NCI-H748 treated with DMSO at 0.1 percent for 48 hours (cell line): ENCODE measurements at regions not wholly inside any gene's neighbourhood (a gene's known extent, or its start where the extent isn't known, plus 50 kb on each side); places are given as distances from the start of the nearest gene placed in this dataset.
"Not testable (repeated sequence)": the region's sequence is repeated elsewhere in the genome, so short reads cannot be mapped to it uniquely, and the experiment has no call there.

Experiments
- DNase-seq: peaks from one replicate; lab custom pipeline; 2025; lab: John Stamatoyannopoulos, UW

GRCh38 chr5:102664616-102665335, 90.3 kb upstream of the PAM start:
- DNase-seq: peak; percentile 74

- DNase-seq: peak; percentile 70
These were observed 88.8 kb upstream of the PAM start for GRCh38 chr5:102666164-102666946.

- DNase-seq: peak; percentile 70
These were observed 86.7 kb upstream of the PAM start for GRCh38 chr5:102668220-102668932.

DNA sequence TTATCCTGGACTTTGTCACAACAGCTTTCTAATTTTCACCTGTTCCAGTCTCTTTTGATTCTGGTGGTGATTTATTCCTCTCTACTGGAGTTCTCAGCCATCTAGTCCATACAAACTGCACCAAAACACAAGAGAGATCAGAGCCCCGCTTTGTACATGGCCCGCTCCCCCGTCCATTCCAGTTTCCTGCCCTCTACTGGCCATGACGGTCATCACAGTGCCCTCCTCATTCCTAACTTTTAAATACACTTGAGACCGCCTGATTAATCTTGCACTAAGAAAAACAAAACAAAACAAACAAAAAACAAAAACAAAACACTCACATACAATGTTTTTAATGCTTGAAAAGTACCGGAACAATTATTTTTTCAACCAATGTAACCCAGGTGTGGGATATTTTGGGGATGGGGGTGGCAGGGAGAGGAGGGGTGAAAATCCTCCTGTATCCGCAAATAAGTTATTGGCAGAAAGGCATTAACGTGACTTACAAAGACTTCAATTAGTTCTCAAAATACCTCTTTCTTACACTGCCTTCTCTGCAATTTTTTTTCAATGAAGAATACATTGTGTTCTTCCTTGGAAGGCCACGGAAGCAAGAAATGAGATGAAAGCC, 84.8 kb upstream of the PAM start:
- DNase-seq: peak; percentile 82

GRCh38 chr5:102671033-102671734, 83.9 kb upstream of the PAM start:
- DNase-seq: peak; percentile 14

- DNase-seq: no peak
These were observed 76.6 kb upstream of the PAM start for GRCh38 chr5:102678267-102679058.

- DNase-seq: peak; percentile 74
These were observed 73.6 kb upstream of the PAM start for GRCh38 chr5:102681403-102681983.

GRCh38 chr5:102682101-102682647, 72.9 kb upstream of the PAM start:
- DNase-seq: no peak

DNA sequence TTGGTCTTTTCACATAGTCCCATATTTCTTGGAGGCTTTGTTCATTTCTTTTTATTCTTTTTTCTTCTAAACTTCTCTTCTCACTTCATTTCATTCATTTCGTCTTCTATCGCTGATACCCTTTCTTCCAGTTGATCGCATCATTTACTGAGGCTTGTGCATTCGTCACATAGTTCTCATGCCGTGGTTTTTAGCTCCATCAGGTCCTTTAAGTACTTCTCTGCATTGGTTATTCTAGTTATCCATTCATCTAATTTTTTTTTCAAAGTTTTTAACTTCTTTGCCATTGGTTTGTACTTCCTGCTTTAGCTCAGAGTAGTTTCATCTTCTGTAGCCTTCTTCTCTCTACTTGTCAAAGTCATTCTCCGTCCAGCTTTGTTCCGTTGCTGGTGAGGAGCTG, 67.0 kb upstream of the PAM start:
- DNase-seq: not testable (repeated sequence)

DNA sequence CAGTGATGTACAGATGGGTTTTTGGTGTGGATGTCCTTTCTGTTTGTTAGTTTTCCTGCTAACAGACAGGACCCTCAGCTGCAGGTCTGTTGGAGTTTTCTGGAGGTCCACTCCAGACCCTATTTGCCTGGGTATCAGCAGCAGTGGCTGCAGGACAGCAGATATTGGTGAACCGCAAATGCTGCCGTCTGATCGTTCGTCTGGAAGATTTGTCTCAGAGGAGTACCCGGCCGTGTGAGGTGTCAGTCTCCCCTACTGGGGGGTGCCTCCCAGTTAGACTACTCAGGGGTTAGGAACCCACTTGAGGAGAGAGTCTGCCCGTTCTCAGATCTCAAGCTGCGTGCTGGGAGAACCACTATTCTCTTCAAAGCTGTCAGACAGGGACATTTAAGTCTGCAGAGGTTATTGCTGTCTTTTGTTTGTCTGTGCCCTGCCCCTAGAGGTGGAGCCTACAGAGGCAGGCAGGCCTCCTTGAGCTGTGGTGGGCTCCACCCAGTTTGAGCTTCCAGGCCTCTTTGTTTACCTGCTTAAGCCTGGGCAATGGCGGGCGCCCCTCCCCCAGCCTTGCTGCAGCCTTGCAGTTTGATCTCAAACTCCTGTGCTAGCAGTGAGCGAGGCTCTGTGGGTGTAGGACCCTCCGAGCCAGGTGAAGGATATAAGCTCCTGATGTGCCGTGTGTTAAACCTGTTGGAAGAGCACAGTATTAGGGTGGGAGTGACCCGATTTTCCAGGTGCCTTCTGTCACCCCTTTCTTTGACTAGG, 66.3 kb upstream of the PAM start:
- DNase-seq: not testable (repeated sequence)

DNA sequence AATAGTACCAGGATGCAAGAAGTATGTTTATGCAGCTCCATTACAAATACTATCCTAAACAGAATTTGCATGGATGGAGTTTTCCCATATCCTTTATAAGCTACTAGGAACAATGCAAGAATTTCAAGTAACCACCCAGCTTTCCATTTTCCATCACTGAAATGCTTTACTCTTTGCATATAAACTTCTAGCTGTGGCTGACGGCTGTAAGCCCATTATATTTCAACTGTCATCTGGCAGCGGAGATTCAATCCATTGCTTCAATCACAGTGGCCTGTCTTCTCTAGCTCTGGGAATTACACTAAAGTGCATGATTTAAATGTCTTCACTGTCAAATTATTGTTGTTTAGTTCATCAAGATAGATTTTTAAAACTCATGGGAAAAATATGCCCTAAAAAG, 64.2 kb upstream of the PAM start:
- DNase-seq: no peak

DNA sequence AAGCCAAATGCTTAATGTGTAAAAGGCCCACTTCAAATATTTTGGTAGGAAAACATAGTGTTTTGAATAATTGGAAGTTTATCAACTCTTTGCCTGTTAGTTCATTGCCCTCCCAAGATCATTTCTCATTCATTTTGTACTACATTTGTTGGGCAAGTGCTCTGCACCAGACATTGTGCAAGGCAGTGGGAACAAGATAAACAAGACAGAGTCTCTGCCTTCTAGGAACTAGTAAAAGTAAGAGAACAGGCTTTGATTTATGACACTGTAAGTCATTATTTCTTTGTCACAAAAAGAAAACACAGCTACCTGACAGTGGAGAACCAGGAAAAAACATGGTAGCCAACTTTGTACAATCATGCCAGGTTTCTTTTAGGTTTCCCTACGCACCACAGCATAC, 63.7 kb upstream of the PAM start:
- no peak for DNase-seq

DNA sequence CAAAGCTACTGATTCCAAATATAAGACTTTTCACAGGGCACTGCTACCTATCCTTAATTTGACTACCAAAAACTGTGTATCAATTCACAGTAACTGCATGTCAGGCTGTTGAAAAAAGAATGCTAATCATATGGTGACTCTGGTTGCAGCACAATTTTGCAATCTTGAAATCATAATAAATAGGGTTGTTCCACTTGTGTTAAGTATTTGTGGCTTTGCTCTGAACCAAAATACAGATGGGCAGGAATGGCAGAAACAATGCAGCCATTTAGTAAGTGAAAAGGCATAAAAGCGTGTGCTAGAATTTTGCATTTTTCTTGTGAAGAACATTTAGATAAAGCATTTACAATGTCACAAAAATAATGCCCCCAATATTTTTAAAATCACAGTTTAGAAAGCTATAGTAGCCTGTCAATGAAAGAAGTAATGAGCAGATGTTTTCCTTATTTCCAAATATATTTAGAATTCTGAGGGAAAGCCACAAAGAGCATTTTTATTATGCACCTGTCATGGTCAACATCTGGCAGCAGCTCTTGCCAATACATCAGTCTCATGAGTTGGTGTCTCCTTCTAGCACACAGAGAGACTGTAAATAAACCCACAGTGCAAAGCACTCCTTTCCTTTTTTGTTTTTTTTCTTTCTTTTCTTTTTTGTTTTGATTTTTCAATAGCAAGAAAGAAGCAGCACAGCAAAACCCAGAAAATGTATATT, 54.8 kb upstream of the PAM start:
- DNase-seq: no peak

DNA sequence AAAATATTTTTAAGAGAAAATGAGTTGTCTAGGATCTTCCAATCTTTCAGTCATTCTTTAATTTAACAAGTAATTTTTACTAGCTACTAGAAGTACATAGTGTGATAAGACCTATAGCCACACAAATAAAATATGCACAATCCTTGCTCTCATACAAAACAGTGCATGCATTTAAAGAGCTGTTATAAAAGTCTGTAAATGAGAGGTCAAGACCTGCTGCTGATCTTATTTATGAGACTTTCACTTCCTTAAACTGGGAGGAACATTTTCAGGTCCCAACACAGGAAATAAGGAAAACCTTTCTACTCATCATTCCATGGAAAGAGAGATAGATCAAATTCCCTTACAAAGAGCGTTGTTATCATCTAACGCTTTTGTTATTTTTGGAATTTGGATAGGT, 54.2 kb upstream of the PAM start:
- DNase-seq: no peak

DNA sequence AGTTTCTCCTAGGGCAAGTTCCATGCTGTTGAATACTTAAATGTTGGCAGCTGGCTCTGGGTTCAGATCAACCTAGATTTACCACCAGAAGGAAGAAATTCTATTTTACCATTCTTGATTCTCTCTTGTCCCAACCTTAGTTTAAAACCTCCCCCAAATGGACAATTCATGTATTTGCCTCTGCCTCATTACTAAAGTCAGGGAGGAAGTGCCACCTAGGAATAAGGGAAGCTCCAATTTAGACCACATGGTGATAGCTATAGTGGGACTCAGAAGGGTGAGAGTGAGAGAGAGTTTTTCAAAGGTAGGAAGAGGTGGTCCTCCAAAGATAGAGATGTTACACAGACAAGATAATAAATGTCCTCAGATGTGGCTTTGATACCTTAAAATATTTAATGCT, 53.4 kb upstream of the PAM start:
- no peak for DNase-seq
